ENCODE measurements at regions not wholly inside any gene's neighbourhood (a gene's known extent, or its start where the extent isn't known, plus 50 kb on each side); places are given as distances from the start of the nearest gene placed in this dataset.

DNA sequence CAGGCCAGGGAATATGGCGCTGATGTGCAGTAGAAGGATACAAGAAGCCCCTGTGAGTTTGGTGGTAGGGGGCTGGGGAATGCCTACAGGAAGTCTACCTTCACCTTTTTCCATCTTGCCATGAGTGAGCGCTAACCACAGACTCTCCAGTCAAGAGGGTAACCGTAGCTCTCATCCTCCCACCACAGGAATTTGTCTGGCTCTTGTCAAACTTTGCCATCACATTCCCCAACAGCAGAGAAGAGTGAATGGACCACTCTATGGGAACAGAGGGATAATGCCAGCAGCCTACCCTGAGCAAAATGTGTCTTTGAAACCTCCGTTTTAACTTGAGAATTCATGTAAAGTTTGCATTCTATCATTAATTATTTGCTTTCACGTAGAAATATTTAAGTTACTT, 168.3 kb downstream of the NRP2 start:
- TF ChIP-seq, protein P1, sequence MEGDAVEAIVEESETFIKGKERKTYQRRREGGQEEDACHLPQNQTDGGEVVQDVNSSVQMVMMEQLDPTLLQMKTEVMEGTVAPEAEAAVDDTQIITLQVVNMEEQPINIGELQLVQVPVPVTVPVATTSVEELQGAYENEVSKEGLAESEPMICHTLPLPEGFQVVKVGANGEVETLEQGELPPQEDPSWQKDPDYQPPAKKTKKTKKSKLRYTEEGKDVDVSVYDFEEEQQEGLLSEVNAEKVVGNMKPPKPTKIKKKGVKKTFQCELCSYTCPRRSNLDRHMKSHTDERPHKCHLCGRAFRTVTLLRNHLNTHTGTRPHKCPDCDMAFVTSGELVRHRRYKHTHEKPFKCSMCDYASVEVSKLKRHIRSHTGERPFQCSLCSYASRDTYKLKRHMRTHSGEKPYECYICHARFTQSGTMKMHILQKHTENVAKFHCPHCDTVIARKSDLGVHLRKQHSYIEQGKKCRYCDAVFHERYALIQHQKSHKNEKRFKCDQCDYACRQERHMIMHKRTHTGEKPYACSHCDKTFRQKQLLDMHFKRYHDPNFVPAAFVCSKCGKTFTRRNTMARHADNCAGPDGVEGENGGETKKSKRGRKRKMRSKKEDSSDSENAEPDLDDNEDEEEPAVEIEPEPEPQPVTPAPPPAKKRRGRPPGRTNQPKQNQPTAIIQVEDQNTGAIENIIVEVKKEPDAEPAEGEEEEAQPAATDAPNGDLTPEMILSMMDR (IDR thresholded peaks at IDR 0.05): no peak
- TF ChIP-seq POLR2AphosphoS5 (IDR thresholded peaks at IDR 0.05) (no peak), POLR2A (IDR thresholded peaks at IDR 0.05) (no peak)
